HCT116 (cell line): ENCODE measurements at regions not wholly inside any gene's neighbourhood (a gene's known extent, or its start where the extent isn't known, plus 50 kb on each side); places are given as distances from the start of the nearest gene placed in this dataset.

Experiments
- ATAC-seq: fragments of 200-7000 bp; cut with Tn5 transposase; 2 replicates; pipeline ENCODE4 v1.9.1; 2020; ENCODE audit warnings: mild to moderate bottlenecking, moderate library complexity
- BruUV-seq: library from RNA; stranded (reverse); fragments of 400-500 nt; replicated peaks from 2 replicates; lab custom pipeline; 2021; lab: Mats Ljungman, UMichigan
- CTCF ChIA-PET: fragments of 300-600 bp; sonication (Branson Sonifier 250); formaldehyde crosslinking; loops from one replicate; lab custom pipeline; 2021; ENCODE audit warnings: antibody characterized with exemption; lab: Charles Lee
- POLR2A ChIA-PET: fragments of 300-600, 350-600 bp; sonication (Branson Sonifier 250); formaldehyde crosslinking; loops from one replicate; lab custom pipeline; 2021; ENCODE audit warnings: antibody characterized with exemption; lab: Charles Lee
- RAD21 ChIA-PET, 2 experiments: fragments of 300-600 bp; sonication (Branson Sonifier 250); formaldehyde crosslinking; loops; one replicate each; lab custom pipeline; 2023; ENCODE audit warnings: low total read pairs in 2 of 2; ENCODE audit not compliant: uncharacterized antibody in 2 of 2, unreplicated experiment in 2 of 2, low non-redundant PET in 1 of 2; lab: Charles Lee
- DNase-seq: peaks from one replicate; pipeline ENCODE4 v3.0.0-alpha.2; 2010; ENCODE audit warnings: low read depth, low spot score
- H2AFZ ChIP-seq: fragments of 200-600 bp; shearing (Covaris generic), sonication (generic); 2 replicates; pipeline ENCODE4 v1.6.1; 2017; ENCODE audit warnings: low read depth, mixed run types, mixed read lengths, antibody characterized with exemption, low read length; ENCODE audit not compliant: poor library complexity, severe bottlenecking
- H3K27ac ChIP-seq: 2 replicates; pipeline ENCODE4 v1.5.1; 2012; ENCODE audit warnings: low read depth, low read length
- H3K27me3 ChIP-seq: fragments of 200-600 bp; sonication (generic); 2 replicates; pipeline ENCODE4 v1.6.1; 2016; ENCODE audit warnings: mixed run types, low read length, mixed read lengths; ENCODE audit not compliant: insufficient read depth
- H3K36me3 ChIP-seq, 2 experiments: fragments of 200-500 bp in 1 of 2; fragments of 200-600 bp in 1 of 2; sonication (Bioruptor generic) in 1 of 2; sonication (generic) in 1 of 2; 2 replicates each; pipeline versions ENCODE4 v1.5.1 to v1.6.1; 2014 to 2016; ENCODE audit warnings: low read length in 2 of 2, inconsistent platforms in 1 of 2, mixed read lengths in 1 of 2, mixed run types in 1 of 2; ENCODE audit not compliant: insufficient read depth in 2 of 2, control insufficient read depth in 1 of 2
- H3K4me1 ChIP-seq, 2 experiments: fragments of 200-600 bp in 1 of 2; sonication (generic) in 1 of 2; 2 replicates each; pipeline versions ENCODE4 v1.5.1 to v1.6.1; 2012 to 2017; ENCODE audit warnings: low read length in 2 of 2, inconsistent platforms in 1 of 2, mild to moderate bottlenecking in 1 of 2, mixed read lengths in 1 of 2, mixed run types in 1 of 2, moderate library complexity in 1 of 2; ENCODE audit not compliant: insufficient read depth in 2 of 2, control insufficient read depth in 1 of 2
- H3K4me2 ChIP-seq: fragments of 200-600 bp; sonication (generic); 2 replicates; pipeline ENCODE4 v1.6.1; 2017; ENCODE audit warnings: mixed run types, low read length, mixed read lengths
- H3K4me3 ChIP-seq, 2 experiments: fragments of 200-600 bp in 1 of 2; sonication (generic) in 1 of 2; replicated peaks in 1 of 2; 2 replicates each; pipeline ENCODE4 v1.5.1; 2011 to 2016; ENCODE audit warnings: low read length in 2 of 2, control low read depth in 1 of 2, low read depth in 1 of 2, mild to moderate bottlenecking in 1 of 2, mixed read lengths in 1 of 2, mixed run types in 1 of 2
- H3K79me2 ChIP-seq: fragments of 200-600 bp; sonication (generic); 2 replicates; pipeline ENCODE4 v1.6.1; 2017; ENCODE audit warnings: mild to moderate bottlenecking, mixed run types, low read length, moderate library complexity, mixed read lengths; ENCODE audit not compliant: insufficient read depth
- H3K9ac ChIP-seq: fragments of 200-600 bp; sonication (generic); 2 replicates; pipeline ENCODE4 v1.6.1; 2016; ENCODE audit warnings: low read length, mixed read lengths
- H3K9me2 ChIP-seq: fragments of 200-600 bp; sonication (generic), shearing (Covaris generic); 2 replicates; pipeline ENCODE4 v1.6.1; 2017; ENCODE audit warnings: mixed run types, mild to moderate bottlenecking, moderate library complexity; ENCODE audit not compliant: insufficient read depth
- H3K9me3 ChIP-seq, 2 experiments: fragments of 200-500 bp in 1 of 2; fragments of 200-600 bp in 1 of 2; sonication (Bioruptor generic) in 1 of 2; sonication (generic) in 1 of 2; 2 replicates each; pipeline ENCODE4 v1.6.1; 2014 to 2017; ENCODE audit warnings: low read length in 2 of 2, mixed read lengths in 2 of 2, inconsistent platforms in 1 of 2, low read depth in 1 of 2, mild to moderate bottlenecking in 1 of 2, mixed run types in 1 of 2, moderate library complexity in 1 of 2; ENCODE audit not compliant: control insufficient read depth in 1 of 2, insufficient read depth in 1 of 2
- H4K20me1 ChIP-seq: fragments of 200-600 bp; sonication (generic), shearing (Covaris generic); 2 replicates; pipeline ENCODE4 v1.6.1; 2017; ENCODE audit warnings: mixed run types, mild to moderate bottlenecking, moderate library complexity; ENCODE audit not compliant: insufficient read depth
- CEBPB ChIP-seq: IDR thresholded peaks from 2 replicates; pipeline ENCODE4 v1.6.1; 2012; ENCODE audit warnings: low read depth
- EGR1 ChIP-seq: IDR thresholded peaks from 2 replicates; pipeline ENCODE4 v1.6.1; 2012; ENCODE audit warnings: low read depth
- EZH2 ChIP-seq: fragments of 200-600 bp; sonication (generic); IDR thresholded peaks from 2 replicates; pipeline ENCODE4 v1.6.1; 2017; ENCODE audit warnings: antibody characterized with exemption, mixed run types
- EZH2phosphoT487 ChIP-seq: fragments of 200-600 bp; IDR thresholded peaks from 2 replicates; pipeline ENCODE4 v1.6.1; 2018; ENCODE audit warnings: antibody characterized with exemption, borderline replicate concordance
- POLR2AphosphoS5 ChIP-seq: IDR thresholded peaks from 2 replicates; pipeline ENCODE4 v1.6.1; 2011; ENCODE audit warnings: mild to moderate bottlenecking, low read depth, low read length, moderate library complexity
- SIN3A ChIP-seq: IDR thresholded peaks from 2 replicates; pipeline ENCODE4 v1.6.1; 2012; ENCODE audit warnings: low read depth
- SP1 ChIP-seq: IDR thresholded peaks from 2 replicates; pipeline ENCODE4 v1.6.1; 2012; ENCODE audit warnings: low read depth
- SRF ChIP-seq: IDR thresholded peaks from 2 replicates; pipeline ENCODE4 v1.6.1; 2012; ENCODE audit warnings: low read depth
- TCF7L2 ChIP-seq: IDR thresholded peaks from 2 replicates; pipeline ENCODE4 v1.7.0; 2011; ENCODE audit warnings: borderline replicate concordance, inconsistent platforms; ENCODE audit not compliant: insufficient read depth, insufficient read length; ENCODE audit errors: extremely low read depth
- ZFX ChIP-seq: fragments of 450-650 bp; IDR thresholded peaks from 2 replicates; pipeline ENCODE4 v1.6.1; 2017
- ZNF274 ChIP-seq: fragments of 200-500 bp; sonication (Bioruptor generic); IDR thresholded peaks from 2 replicates; pipeline ENCODE4 v1.6.1; 2014; ENCODE audit warnings: mild to moderate bottlenecking, low read depth, low read length, inconsistent platforms
- intact Hi-C: fragments of 100-400 bp; cut with micrococcal nuclease; formaldehyde crosslinking; loops from 2 replicates; pipeline ENCODE4 v1.10.0; 2022
- TF ChIP-seq, protein P1 (sequence below): IDR thresholded peaks from 2 replicates; pipeline ENCODE4 v1.6.1; 2011; ENCODE audit warnings: mild to moderate bottlenecking, low read length, moderate library complexity; ENCODE audit not compliant: insufficient replicate concordance; ENCODE audit errors: extremely low read depth
- TF ChIP-seq, protein P2 (sequence below): IDR thresholded peaks from 2 replicates; pipeline ENCODE4 v1.6.1; 2012
- TF ChIP-seq, protein P3 (sequence below), 3 experiments: fragments of 200-600 bp in 1 of 3; sonication (generic) in 1 of 3; IDR thresholded peaks in 2 of 3; conservative IDR thresholded peaks in 1 of 3; 2 replicates each; pipeline ENCODE4 v1.5.1; 2012 to 2017; ENCODE audit warnings: low read depth in 2 of 3, low read length in 2 of 3, antibody characterized with exemption in 1 of 3, borderline replicate concordance in 1 of 3, control low read depth in 1 of 3, mild to moderate bottlenecking in 1 of 3, mixed read lengths in 1 of 3, mixed run types in 1 of 3, moderate library complexity in 1 of 3; ENCODE audit not compliant: insufficient read depth in 1 of 3

DNA sequence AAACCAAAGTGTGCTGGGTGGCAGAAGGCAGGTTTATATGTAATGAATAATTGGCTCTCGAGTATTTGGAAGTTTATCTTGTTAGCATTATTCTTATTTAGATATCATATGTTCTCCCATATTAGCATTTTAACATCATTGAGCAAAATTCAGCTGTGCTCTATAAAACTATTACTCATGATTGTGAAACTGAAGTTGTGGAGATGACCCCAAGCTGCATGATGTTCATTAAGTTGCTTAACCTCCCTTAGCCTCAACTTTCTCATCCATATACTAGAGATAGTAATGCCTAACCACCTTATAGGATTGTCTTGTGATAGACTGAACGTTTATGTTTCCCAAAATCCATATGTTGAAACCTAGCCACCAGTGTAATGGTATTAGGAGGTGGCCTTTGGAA is 346.3 kb downstream of the SATB2 start:
- RAD21 ChIA-PET, result no interaction called here
- no peak for ATAC-seq

DNA sequence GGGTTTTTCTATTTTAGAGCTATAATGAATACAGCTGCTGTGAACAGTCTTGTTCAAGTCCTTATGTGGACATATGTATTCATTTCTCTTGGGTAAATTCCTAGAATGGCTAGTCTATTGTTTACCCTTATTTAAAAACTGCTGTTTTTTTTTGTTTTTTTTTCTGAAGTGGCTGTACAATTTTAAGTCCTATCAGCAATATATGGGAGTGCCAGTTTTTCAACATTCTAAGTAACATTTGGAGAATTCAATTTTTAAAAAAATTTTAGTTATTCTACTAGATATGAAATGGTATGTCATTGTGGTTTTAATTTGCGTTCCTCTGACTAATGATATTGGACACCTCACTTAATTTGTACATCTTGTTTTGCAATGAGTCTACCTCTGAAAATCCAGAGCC is 349.7 kb downstream of the SATB2 start:
- BruUV-seq, result no TSS peak
- H3K4me2 ChIP-seq, result no peak overlapping the region
- H3K27ac ChIP-seq, result no peak overlapping the region
- H2AFZ ChIP-seq, result no peak overlapping the region
- RAD21 ChIA-PET, result no interaction called here
- no peaks in the 10 kb centered on the region for H3K79me2 ChIP-seq
- no peaks in the 10 kb centered on the region for H3K36me3 ChIP-seq
- ATAC-seq (no peak), DNase-seq (no peak)
- CTCF ChIA-PET, result no interaction called here
- H3K4me3 ChIP-seq, result no peak overlapping the region
- peaks cover 18% of the 10 kb centered on the region; the same call in 1 of the 2 replicates for H3K27me3 ChIP-seq
- H3K9ac ChIP-seq, result no peak overlapping the region
- intact Hi-C loops, result no loop called here
- H3K9me3 ChIP-seq, result no peaks in the 10 kb centered on the region
- H4K20me1 ChIP-seq, result no peaks in the 10 kb centered on the region
- no peaks in the 10 kb centered on the region for H3K9me2 ChIP-seq
- POLR2A ChIA-PET, result no interaction called here
- no peaks in the 10 kb centered on the region for H3K4me1 ChIP-seq
- TF ChIP-seq SP1, result no peak
- TF ChIP-seq, protein P1, sequence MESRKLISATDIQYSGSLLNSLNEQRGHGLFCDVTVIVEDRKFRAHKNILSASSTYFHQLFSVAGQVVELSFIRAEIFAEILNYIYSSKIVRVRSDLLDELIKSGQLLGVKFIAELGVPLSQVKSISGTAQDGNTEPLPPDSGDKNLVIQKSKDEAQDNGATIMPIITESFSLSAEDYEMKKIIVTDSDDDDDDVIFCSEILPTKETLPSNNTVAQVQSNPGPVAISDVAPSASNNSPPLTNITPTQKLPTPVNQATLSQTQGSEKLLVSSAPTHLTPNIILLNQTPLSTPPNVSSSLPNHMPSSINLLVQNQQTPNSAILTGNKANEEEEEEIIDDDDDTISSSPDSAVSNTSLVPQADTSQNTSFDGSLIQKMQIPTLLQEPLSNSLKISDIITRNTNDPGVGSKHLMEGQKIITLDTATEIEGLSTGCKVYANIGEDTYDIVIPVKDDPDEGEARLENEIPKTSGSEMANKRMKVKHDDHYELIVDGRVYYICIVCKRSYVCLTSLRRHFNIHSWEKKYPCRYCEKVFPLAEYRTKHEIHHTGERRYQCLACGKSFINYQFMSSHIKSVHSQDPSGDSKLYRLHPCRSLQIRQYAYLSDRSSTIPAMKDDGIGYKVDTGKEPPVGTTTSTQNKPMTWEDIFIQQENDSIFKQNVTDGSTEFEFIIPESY, result no peak
- no peak for TF ChIP-seq EZH2
- no peak for TF ChIP-seq SIN3A
- TF ChIP-seq, protein P2, sequence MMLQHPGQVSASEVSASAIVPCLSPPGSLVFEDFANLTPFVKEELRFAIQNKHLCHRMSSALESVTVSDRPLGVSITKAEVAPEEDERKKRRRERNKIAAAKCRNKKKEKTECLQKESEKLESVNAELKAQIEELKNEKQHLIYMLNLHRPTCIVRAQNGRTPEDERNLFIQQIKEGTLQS, result no peak
- TF ChIP-seq CEBPB, result no peak
- no peak for TF ChIP-seq ZNF274
- TF ChIP-seq POLR2AphosphoS5, result no peak

More for the DNA sequence above, 346.3 kb downstream of the SATB2 start:
- Histone ChIP-seq H3K4me2 (no peak overlapping the region), H2AFZ (no peak overlapping the region), H3K4me1 (no peaks in the 10 kb centered on the region), H3K4me3 (no peak overlapping the region), H3K9me3 (no peaks in the 10 kb centered on the region), H3K9ac (no peak overlapping the region), H4K20me1 (no peaks in the 10 kb centered on the region), H3K9me2 (no peaks in the 10 kb centered on the region), H3K79me2 (no peaks in the 10 kb centered on the region), H3K36me3 (no peaks in the 10 kb centered on the region), H3K27ac (no peak overlapping the region), H3K27me3 (peaks cover 18% of the 10 kb centered on the region; the same call in 1 of the 2 replicates)
- no peak for DNase-seq
- ChIA-PET POLR2A (no interaction called here), CTCF (no interaction called here)
- no TSS peak for BruUV-seq
- intact Hi-C loops, result no loop called here
- TF ChIP-seq TCF7L2, result no peak
- TF ChIP-seq SIN3A, result no peak
- TF ChIP-seq ZFX, result no peak
- TF ChIP-seq CEBPB, result no peak
- no peak for TF ChIP-seq SRF
- TF ChIP-seq, protein P2, result no peak
- TF ChIP-seq EGR1, result no peak
- no peak for TF ChIP-seq EZH2phosphoT487
- TF ChIP-seq, protein P3, sequence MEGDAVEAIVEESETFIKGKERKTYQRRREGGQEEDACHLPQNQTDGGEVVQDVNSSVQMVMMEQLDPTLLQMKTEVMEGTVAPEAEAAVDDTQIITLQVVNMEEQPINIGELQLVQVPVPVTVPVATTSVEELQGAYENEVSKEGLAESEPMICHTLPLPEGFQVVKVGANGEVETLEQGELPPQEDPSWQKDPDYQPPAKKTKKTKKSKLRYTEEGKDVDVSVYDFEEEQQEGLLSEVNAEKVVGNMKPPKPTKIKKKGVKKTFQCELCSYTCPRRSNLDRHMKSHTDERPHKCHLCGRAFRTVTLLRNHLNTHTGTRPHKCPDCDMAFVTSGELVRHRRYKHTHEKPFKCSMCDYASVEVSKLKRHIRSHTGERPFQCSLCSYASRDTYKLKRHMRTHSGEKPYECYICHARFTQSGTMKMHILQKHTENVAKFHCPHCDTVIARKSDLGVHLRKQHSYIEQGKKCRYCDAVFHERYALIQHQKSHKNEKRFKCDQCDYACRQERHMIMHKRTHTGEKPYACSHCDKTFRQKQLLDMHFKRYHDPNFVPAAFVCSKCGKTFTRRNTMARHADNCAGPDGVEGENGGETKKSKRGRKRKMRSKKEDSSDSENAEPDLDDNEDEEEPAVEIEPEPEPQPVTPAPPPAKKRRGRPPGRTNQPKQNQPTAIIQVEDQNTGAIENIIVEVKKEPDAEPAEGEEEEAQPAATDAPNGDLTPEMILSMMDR (IDR thresholded peaks at IDR 0.05 in 2 of 3, conservative IDR thresholded peaks at IDR 0.05 in 1 of 3; ENCODE audit: borderline replicate concordance in 1 of 3, insufficient read depth in 1 of 3, low read depth in 2 of 3, low read length in 2 of 3), result no peak
- TF ChIP-seq, all 23 proteins: peak for 0
